Loucy (cell line): ENCODE measurements at regions not wholly inside any gene's neighbourhood (a gene's known extent, or its start where the extent isn't known, plus 50 kb on each side); places are given as distances from the start of the nearest gene placed in this dataset.

Experiments
- H2AFZ ChIP-seq: fragments of 200-600 bp; sonication (generic); 2 replicates; pipeline ENCODE4 v1.6.0; 2016; ENCODE audit warnings: antibody characterized with exemption, mild to moderate bottlenecking, low read length, moderate library complexity
- H3F3A ChIP-seq: fragments of 200-600 bp; 2 replicates; pipeline ENCODE4 v1.6.0; 2016; ENCODE audit warnings: antibody characterized with exemption, low read depth, mild to moderate bottlenecking
- H3K27me3 ChIP-seq: fragments of 200-600 bp; sonication (generic); 2 replicates; pipeline ENCODE4 v1.6.1; 2014; ENCODE audit warnings: low read length, mild to moderate bottlenecking; ENCODE audit not compliant: insufficient read depth, poor library complexity, severe bottlenecking
- H3K36me3 ChIP-seq: fragments of 200-600 bp; sonication (generic); 2 replicates; pipeline ENCODE4 v1.6.1; 2016; ENCODE audit warnings: low read length; ENCODE audit not compliant: insufficient read depth
- H3K4me1 ChIP-seq: fragments of 200-600 bp; sonication (generic); 2 replicates; pipeline ENCODE4 v1.5.1; 2014; ENCODE audit warnings: low read length, mild to moderate bottlenecking; ENCODE audit not compliant: insufficient read depth, poor library complexity, severe bottlenecking
- H3K4me2 ChIP-seq: fragments of 200-600 bp; sonication (generic); 2 replicates; pipeline ENCODE4 v1.6.0; 2014; ENCODE audit warnings: antibody characterized with exemption, low read length, low read depth, mild to moderate bottlenecking; ENCODE audit not compliant: poor library complexity, severe bottlenecking
- H3K4me3 ChIP-seq: fragments of 200-600 bp; sonication (generic); 2 replicates; pipeline ENCODE4 v1.5.1; 2014; ENCODE audit warnings: low read length, mild to moderate bottlenecking, mixed read lengths; ENCODE audit not compliant: poor library complexity, severe bottlenecking
- H3K79me2 ChIP-seq: fragments of 200-600 bp; sonication (generic); 2 replicates; pipeline ENCODE4 v1.6.1; 2014; ENCODE audit warnings: low read length; ENCODE audit not compliant: insufficient read depth
- H3K9ac ChIP-seq: fragments of 200-600 bp; sonication (generic); 2 replicates; pipeline ENCODE4 v1.6.0; 2014; ENCODE audit warnings: mild to moderate bottlenecking, low read depth, low read length, moderate library complexity; ENCODE audit not compliant: poor library complexity, severe bottlenecking
- H3K9me2 ChIP-seq: fragments of 200-600 bp; sonication (generic); replicated peaks from 2 replicates; pipeline ENCODE4 v1.6.1; 2016; ENCODE audit warnings: low read depth, low read length, mixed read lengths
- H3K9me3 ChIP-seq: fragments of 200-600 bp; sonication (generic); 2 replicates; pipeline ENCODE4 v1.6.1; 2014; ENCODE audit warnings: mild to moderate bottlenecking, antibody characterized with exemption, low read length, low read depth; ENCODE audit not compliant: insufficient read depth
- H4K20me1 ChIP-seq: fragments of 200-600 bp; sonication (generic); 2 replicates; pipeline ENCODE4 v1.6.0; 2014; ENCODE audit warnings: antibody characterized with exemption, low read length, mild to moderate bottlenecking; ENCODE audit not compliant: insufficient read depth, poor library complexity, severe bottlenecking
- CTCF ChIP-seq: fragments of 200-600 bp; sonication (generic); conservative IDR thresholded peaks from 2 replicates; pipeline ENCODE4 v1.5.1; 2014; ENCODE audit warnings: mild to moderate bottlenecking, antibody characterized with exemption, low read length
- EZH2phosphoT487 ChIP-seq: fragments of 200-600 bp; IDR thresholded peaks from 2 replicates; pipeline ENCODE4 v1.6.1; 2018; ENCODE audit warnings: antibody characterized with exemption, mild to moderate bottlenecking, moderate library complexity, borderline replicate concordance

GRCh38 chr13:81821259-81821658, 1480.3 kb upstream of the SPRY2 start:
- Histone ChIP-seq H3K27me3 (no peaks in the 10 kb centered on the region), H2AFZ (no peak overlapping the region), H3K9ac (no peak overlapping the region), H3K9me3 (no peaks in the 10 kb centered on the region), H3K79me2 (no peaks in the 10 kb centered on the region), H3K4me1 (no peaks in the 10 kb centered on the region), H3K4me3 (no peak overlapping the region), H3K9me2 (no peaks in the 10 kb centered on the region), H3K36me3 (no peaks in the 10 kb centered on the region), H3F3A (no peaks in the 10 kb centered on the region), H3K4me2 (no peak overlapping the region), H4K20me1 (no peaks in the 10 kb centered on the region)
- TF ChIP-seq CTCF (no peak), EZH2phosphoT487 (no peak)

- Histone ChIP-seq H3K9me2 (no peaks in the 10 kb centered on the region), H3K27me3 (no peaks in the 10 kb centered on the region), H3K4me1 (no peaks in the 10 kb centered on the region), H3K79me2 (no peaks in the 10 kb centered on the region), H3K9me3 (no peaks in the 10 kb centered on the region), H3K36me3 (no peaks in the 10 kb centered on the region), H4K20me1 (no peaks in the 10 kb centered on the region), H3F3A (no peaks in the 10 kb centered on the region), H3K9ac (no peak overlapping the region), H2AFZ (no peak overlapping the region), H3K4me2 (no peak overlapping the region), H3K4me3 (no peak overlapping the region)
- TF ChIP-seq EZH2phosphoT487 (no peak), CTCF (no peak)
These were observed 1459.5 kb upstream of the SPRY2 start for GRCh38 chr13:81800433-81800832.

- H3K4me1 ChIP-seq: no peaks in the 10 kb centered on the region
- no peak overlapping the region for H3K4me2 ChIP-seq
- H3K36me3 ChIP-seq: no peaks in the 10 kb centered on the region
- no peaks in the 10 kb centered on the region for H3K27me3 ChIP-seq
- TF ChIP-seq CTCF (no peak), EZH2phosphoT487 (no peak)
- H3K9ac ChIP-seq: no peak overlapping the region
- no peaks in the 10 kb centered on the region for H3K79me2 ChIP-seq
- H3K9me3 ChIP-seq: no peaks in the 10 kb centered on the region
- no peak overlapping the region for H2AFZ ChIP-seq
- H4K20me1 ChIP-seq: no peaks in the 10 kb centered on the region
- no peaks in the 10 kb centered on the region for H3K9me2 ChIP-seq
- no peaks in the 10 kb centered on the region for H3F3A ChIP-seq
- H3K4me3 ChIP-seq: no peak overlapping the region
These were observed 1454.8 kb upstream of the SPRY2 start for GRCh38 chr13:81795710-81796109.
